ENCODE measurements at regions not wholly inside any gene's neighbourhood (a gene's known extent, or its start where the extent isn't known, plus 50 kb on each side); places are given as distances from the start of the nearest gene placed in this dataset.

DNA sequence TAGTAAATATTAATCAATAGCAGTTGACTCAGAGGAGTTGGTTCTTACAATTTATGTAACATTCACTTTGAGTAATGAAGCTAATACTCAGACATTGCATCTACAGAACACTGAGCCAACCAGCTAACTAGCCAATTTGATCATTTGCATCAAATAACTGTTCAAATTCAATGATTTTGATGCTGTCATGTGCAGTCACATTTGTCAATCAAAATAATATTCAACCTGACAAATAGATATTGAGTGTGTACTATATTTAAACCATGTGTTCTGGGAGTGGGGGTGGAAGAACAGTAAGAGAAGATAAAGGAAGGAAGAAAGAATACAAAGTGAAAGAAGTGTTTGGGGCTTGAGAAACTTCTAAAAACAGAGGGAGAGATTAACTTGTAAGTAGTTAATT is 277.2 kb upstream of the ARHGEF26 start:
- no peak overlapping the region for H3K27ac ChIP-seq
- H3K27me3 ChIP-seq: no peaks in the 10 kb centered on the region
- no peak overlapping the region for H3K4me3 ChIP-seq
- intact Hi-C loops (cut with DNase I): no loop called here
- ATAC-seq: no peak
- no peaks in the 10 kb centered on the region for H3K4me1 ChIP-seq
- no peak for DNase-seq
- no peaks in the 10 kb centered on the region for H3K36me3 ChIP-seq
- TF ChIP-seq CTCF (IDR thresholded peaks at IDR 0.05): no peak
- peaks cover 0 to 5% (median 0%) of the 10 kb centered on the region in 11 donors for H3K9me3 ChIP-seq

DNA sequence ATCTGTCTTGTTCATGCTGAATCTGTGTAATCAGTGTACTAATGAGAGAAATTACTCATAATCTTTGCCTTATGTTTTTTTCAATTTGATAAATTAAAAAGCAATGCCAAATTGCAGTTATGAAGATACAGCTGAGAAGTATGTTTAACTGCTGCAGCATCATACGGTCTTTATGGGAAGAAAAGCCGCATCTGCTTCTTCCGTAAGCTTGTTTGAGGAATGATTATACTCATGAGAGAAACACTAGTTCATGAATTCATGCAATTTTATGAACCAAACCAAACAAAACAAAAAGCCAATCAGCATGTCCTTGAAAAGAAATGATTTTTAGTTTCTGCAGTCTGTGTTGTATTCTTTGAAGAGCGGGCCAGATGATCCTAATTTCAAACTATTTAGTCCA is 275.9 kb upstream of the ARHGEF26 start:
- ATAC-seq: no peak
- DNase-seq: no peak
- Histone ChIP-seq H3K4me1 (no peaks in the 10 kb centered on the region), H3K27me3 (no peaks in the 10 kb centered on the region), H3K27ac (no peak overlapping the region), H3K36me3 (no peaks in the 10 kb centered on the region), H3K9me3 (peaks cover 0 to 5% (median 0%) of the 10 kb centered on the region in 11 donors), H3K4me3 (no peak overlapping the region)
- no peak for TF ChIP-seq CTCF (IDR thresholded peaks at IDR 0.05)
- intact Hi-C loops (cut with DNase I): no loop called here
- 82 to 87% methylated on average over 4 of the region's 4 CpGs for WGBS, 2 donors

DNA sequence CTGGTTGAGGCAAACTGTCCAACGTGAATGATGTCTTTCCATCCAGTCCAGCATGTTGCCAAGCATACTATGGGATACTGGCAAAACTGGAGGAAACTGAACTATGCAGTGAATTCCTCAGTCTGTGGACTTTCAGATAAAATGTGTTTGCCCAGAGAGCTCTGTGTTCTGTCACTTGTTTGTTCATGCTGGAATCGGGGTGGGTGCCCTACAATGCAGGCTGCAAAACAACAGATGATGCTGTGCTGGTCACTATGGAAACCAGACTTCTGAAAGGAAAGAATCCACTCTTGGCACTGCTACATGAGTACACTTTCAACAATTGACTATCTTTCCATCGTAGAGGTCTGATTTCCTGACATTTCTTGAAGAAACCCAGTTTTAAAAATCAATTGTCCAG is 272.5 kb upstream of the ARHGEF26 start:
- DNase-seq (no peak), ATAC-seq (no peak)
- H3K4me1 ChIP-seq: no peaks in the 10 kb centered on the region

DNA sequence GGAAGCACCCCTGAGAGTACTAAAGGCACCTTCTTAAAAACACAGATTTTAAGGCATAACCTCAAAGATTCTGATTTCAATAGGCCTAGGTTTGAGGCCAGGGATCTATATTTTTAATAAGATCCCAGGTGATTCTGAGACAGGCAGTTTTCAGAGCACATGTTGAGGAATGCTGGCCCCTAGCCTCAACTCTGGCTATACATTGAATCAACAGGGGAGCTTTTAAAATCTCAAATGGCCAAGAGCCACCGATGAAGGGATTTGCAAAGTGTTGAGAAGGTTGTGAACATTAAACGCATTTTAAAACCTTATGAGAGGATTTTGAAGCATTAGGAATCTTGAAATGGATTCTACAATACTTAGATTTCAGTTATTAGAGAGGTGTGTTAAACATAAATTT is 268.8 kb upstream of the ARHGEF26 start:
- no peak for TF ChIP-seq CTCF (IDR thresholded peaks at IDR 0.05)
- no peak overlapping the region for H3K4me3 ChIP-seq
- H3K9me3 ChIP-seq: peaks cover 0 to 2% (median 0%) of the 10 kb centered on the region in 11 donors
- intact Hi-C loops (cut with DNase I): no loop called here
- ATAC-seq (no peak), DNase-seq (no peak)
- H3K27me3 ChIP-seq: peaks cover 0 to 4% (median 0%) of the 10 kb centered on the region in 7 donors
- no peaks in the 10 kb centered on the region for H3K36me3 ChIP-seq
- 60 to 70% methylated on average over 2 of the region's 2 CpGs for WGBS, 2 donors
- no peak overlapping the region for H3K27ac ChIP-seq
- H3K4me1 ChIP-seq: no peaks in the 10 kb centered on the region

More for the DNA sequence above, 272.5 kb upstream of the ARHGEF26 start:
- WGBS, 2 donors: 40 to 50% methylated on average over 3 of the region's 3 CpGs
- H3K27me3 ChIP-seq: no peaks in the 10 kb centered on the region
- intact Hi-C loops (cut with DNase I): no loop called here
- H3K27ac ChIP-seq: no peak overlapping the region
- H3K4me3 ChIP-seq: no peak overlapping the region
- H3K36me3 ChIP-seq: no peaks in the 10 kb centered on the region
- no peak for TF ChIP-seq CTCF (IDR thresholded peaks at IDR 0.05)
- H3K9me3 ChIP-seq: peaks cover 0 to 3% (median 0%) of the 10 kb centered on the region in 11 donors

GRCh38 chr3:153853163-153853562 is 268.0 kb upstream of the ARHGEF26 start:
- intact Hi-C loops (cut with DNase I): no loop called here
- ATAC-seq (no peak), DNase-seq (no peak)
- 77 to 88% methylated on average over 1 of the region's 1 CpG for WGBS, 2 donors
- TF ChIP-seq CTCF (IDR thresholded peaks at IDR 0.05): no peak
- no peak overlapping the region for H3K27ac ChIP-seq
- no peaks in the 10 kb centered on the region for H3K4me1 ChIP-seq
- H3K27me3 ChIP-seq: peaks cover 0 to 4% (median 0%) of the 10 kb centered on the region in 7 donors
- no peaks in the 10 kb centered on the region for H3K9me3 ChIP-seq
- no peaks in the 10 kb centered on the region for H3K36me3 ChIP-seq
- no peak overlapping the region for H3K4me3 ChIP-seq
